ENCODE measurements at regions not wholly inside any gene's neighbourhood (a gene's known extent, or its start where the extent isn't known, plus 50 kb on each side); places are given as distances from the start of the nearest gene placed in this dataset.

- no peak overlapping the region for H3K23ac ChIP-seq (ENCODE audit: low read depth, low read length)
- no peak overlapping the region for H2AFZ ChIP-seq (replicated peaks; ENCODE audit: low read length, poor library complexity)
- no peak overlapping the region for H3K27ac ChIP-seq (ENCODE audit: insufficient read depth, low read length)
- dilution Hi-C loops (cut with HindIII; ENCODE audit: low sequenced_read_pairs, unreplicated experiment), result no loop called here
- H2AK5ac ChIP-seq (ENCODE audit: low read depth, low read length), result no peak overlapping the region
- H3K79me1 ChIP-seq (ENCODE audit: low read depth in 1 of 2, low read length in 2 of 2), result no peaks in the 10 kb centered on the region
- H3K4me3 ChIP-seq (ENCODE audit: insufficient read depth, low read depth, low read length), result no peak overlapping the region
- H2BK120ac ChIP-seq (ENCODE audit: low read depth, low read length), result no peak overlapping the region
- DNase-seq (no peak), ATAC-seq (ENCODE audit: low read depth) (no peak)
- no peaks in the 10 kb centered on the region for H3K36me3 ChIP-seq (ENCODE audit: control insufficient read depth, insufficient read depth, low read length)
- H4K8ac ChIP-seq (ENCODE audit: low read depth in 2 of 2, low read length in 2 of 2), result no peak overlapping the region
- in situ Hi-C loops (cut with MboI; ENCODE audit: low sequenced_read_pairs), result no loop called here
- no CpG with 5 or more reads among the region's 2 CpGs for WGBS, 2 experiments (ENCODE audit: extremely low coverage in 2 of 2, insufficient read length in 1 of 2)
- intact Hi-C loops (cut with micrococcal nuclease), result no loop called here
- peaks cover 11% of the 10 kb centered on the region for H3K9me3 ChIP-seq (ENCODE audit: control insufficient read depth, insufficient read depth, low read length)
- BruUV-seq (replicated peaks), result no TSS peak
- no peak overlapping the region for H4K5ac ChIP-seq (ENCODE audit: low read depth, low read length)
- POLR2A ChIA-PET (ENCODE audit: unreplicated experiment), result no interaction called here
- no peak overlapping the region for H3K4me2 ChIP-seq (ENCODE audit: low read depth, low read length)
- no peak overlapping the region for H4K91ac ChIP-seq (ENCODE audit: insufficient read depth, low read depth, low read length)
- H3K4me1 ChIP-seq (ENCODE audit: control insufficient read depth, insufficient read depth, low read length), result no peaks in the 10 kb centered on the region
- H3K4ac ChIP-seq (ENCODE audit: low read depth, low read length), result no peak overlapping the region
- TF ChIP-seq MAZ (IDR thresholded peaks at IDR 0.05; ENCODE audit: borderline replicate concordance, low read depth, low read length) (no peak), USF2 (IDR thresholded peaks at IDR 0.05; ENCODE audit: low read depth, low read length) (no peak), CHD1 (IDR thresholded peaks at IDR 0.05; ENCODE audit: low read depth, low read length) (no peak), RAD21 (IDR thresholded peaks at IDR 0.05; ENCODE audit: low read length) (no peak), CTCF (conservative IDR thresholded peaks at IDR 0.05; ENCODE audit: low read depth, low read length) (no peak), ELK1 (IDR thresholded peaks at IDR 0.05; ENCODE audit: borderline replicate concordance, low read depth, low read length) (no peak), MXI1 (IDR thresholded peaks at IDR 0.05; ENCODE audit: borderline replicate concordance, low read depth, low read length) (no peak), POLR2A (IDR thresholded peaks at IDR 0.05; ENCODE audit: low read depth, low read length) (no peak), CEBPB (IDR thresholded peaks at IDR 0.05; ENCODE audit: low read depth, low read length) (no peak), BHLHE40 (IDR thresholded peaks at IDR 0.05; ENCODE audit: low read depth, low read length) (no peak), RCOR1 (IDR thresholded peaks at IDR 0.05; ENCODE audit: insufficient replicate concordance, low read length) (no peak), FOS (IDR thresholded peaks at IDR 0.05; ENCODE audit: low read depth, low read length) (no peak), MAFK (IDR thresholded peaks at IDR 0.05; ENCODE audit: low read depth, low read length) (no peak), NFE2L2 (IDR thresholded peaks at IDR 0.05; ENCODE audit: low read depth, low read length) (no peak), SMC3 (IDR thresholded peaks at IDR 0.05; ENCODE audit: low read depth, low read length) (no peak), RFX5 (IDR thresholded peaks at IDR 0.05; ENCODE audit: low read depth, low read length) (no peak)
- no peak overlapping the region for H3K56ac ChIP-seq (ENCODE audit: extremely low read depth, insufficient read depth, low read length)
- CTCF ChIA-PET, result no interaction called here
- H2BK15ac ChIP-seq (ENCODE audit: low read depth, low read length), result no peak overlapping the region
- no peaks in the 10 kb centered on the region for H3K27me3 ChIP-seq (ENCODE audit: control insufficient read depth, insufficient read depth, low read length)
- H2BK5ac ChIP-seq (ENCODE audit: low read depth, low read length, poor library complexity, severe bottlenecking), result no peak overlapping the region
- no peak overlapping the region for H3K18ac ChIP-seq (ENCODE audit: low read depth, low read length)
- no peak overlapping the region for H2BK20ac ChIP-seq (ENCODE audit: low read depth, low read length)
- H3K9ac ChIP-seq (ENCODE audit: low read depth, low read length), result no peak overlapping the region
- H3K9me1 ChIP-seq (ENCODE audit: insufficient read depth, low read length), result no peaks in the 10 kb centered on the region
- H2AK9ac ChIP-seq (replicated peaks; ENCODE audit: low read depth, low read length, poor library complexity), result no peak overlapping the region
- H4K20me1 ChIP-seq (ENCODE audit: insufficient read depth, low read length), result no peaks in the 10 kb centered on the region
- H3K14ac ChIP-seq (replicated peaks; ENCODE audit: low read depth, low read length), result no peak overlapping the region
Measured at GRCh38 chr14:25848601-25849000, 749.2 kb downstream of the NOVA1 start.
